ENCODE measurements at regions not wholly inside any gene's neighbourhood (a gene's known extent, or its start where the extent isn't known, plus 50 kb on each side); places are given as distances from the start of the nearest gene placed in this dataset.

DNA sequence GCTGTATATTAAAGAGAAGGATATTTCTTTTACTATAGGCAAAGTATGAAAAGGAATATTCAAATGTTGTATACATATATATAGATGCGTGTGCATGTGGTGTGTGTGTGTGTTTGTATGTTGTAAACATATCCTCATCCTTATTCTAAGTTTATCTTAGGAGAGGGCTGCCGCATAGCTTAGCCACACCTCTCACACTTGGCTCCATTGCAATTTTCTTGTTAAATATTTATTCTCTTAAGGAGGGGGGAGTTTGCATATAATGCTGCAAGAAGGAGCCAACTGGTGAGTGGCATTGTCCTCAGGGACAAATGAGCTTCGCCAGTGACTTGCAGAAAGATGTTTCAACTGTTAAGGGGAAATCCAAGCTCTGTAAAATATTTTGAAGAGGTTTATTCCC, 360.1 kb upstream of the RND3 start:
- DNase-seq (peak in 2 of 3 donors; percentile 18 to 19), ATAC-seq (ENCODE audit: insufficient read depth, low FRiP score) (no peak)
- no peak overlapping the region for H3K27ac ChIP-seq (ENCODE audit: low read depth in 1 of 2, low read length in 1 of 2)
- TF ChIP-seq, protein P1, sequence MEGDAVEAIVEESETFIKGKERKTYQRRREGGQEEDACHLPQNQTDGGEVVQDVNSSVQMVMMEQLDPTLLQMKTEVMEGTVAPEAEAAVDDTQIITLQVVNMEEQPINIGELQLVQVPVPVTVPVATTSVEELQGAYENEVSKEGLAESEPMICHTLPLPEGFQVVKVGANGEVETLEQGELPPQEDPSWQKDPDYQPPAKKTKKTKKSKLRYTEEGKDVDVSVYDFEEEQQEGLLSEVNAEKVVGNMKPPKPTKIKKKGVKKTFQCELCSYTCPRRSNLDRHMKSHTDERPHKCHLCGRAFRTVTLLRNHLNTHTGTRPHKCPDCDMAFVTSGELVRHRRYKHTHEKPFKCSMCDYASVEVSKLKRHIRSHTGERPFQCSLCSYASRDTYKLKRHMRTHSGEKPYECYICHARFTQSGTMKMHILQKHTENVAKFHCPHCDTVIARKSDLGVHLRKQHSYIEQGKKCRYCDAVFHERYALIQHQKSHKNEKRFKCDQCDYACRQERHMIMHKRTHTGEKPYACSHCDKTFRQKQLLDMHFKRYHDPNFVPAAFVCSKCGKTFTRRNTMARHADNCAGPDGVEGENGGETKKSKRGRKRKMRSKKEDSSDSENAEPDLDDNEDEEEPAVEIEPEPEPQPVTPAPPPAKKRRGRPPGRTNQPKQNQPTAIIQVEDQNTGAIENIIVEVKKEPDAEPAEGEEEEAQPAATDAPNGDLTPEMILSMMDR (IDR thresholded peaks at IDR 0.05; ENCODE audit: control extremely low read depth, extremely low read depth): no peak
- peaks cover 0 to 9% (median 1%) of the 10 kb centered on the region in 4 donors for H3K9me3 ChIP-seq (ENCODE audit: control insufficient read depth in 4 of 4, insufficient read depth in 3 of 4, low read length in 3 of 4)
- H3K36me3 ChIP-seq (ENCODE audit: control insufficient read depth in 4 of 4, insufficient read depth in 4 of 4, low read length in 4 of 4): no peaks in the 10 kb centered on the region
- no peak overlapping the region for H3K4me3 ChIP-seq
- no peaks in the 10 kb centered on the region for H3K27me3 ChIP-seq (ENCODE audit: control insufficient read depth in 3 of 3, insufficient read depth in 3 of 3, low read length in 2 of 3)
- no peak overlapping the region for H3K9ac ChIP-seq (ENCODE audit: insufficient read depth in 1 of 2, low read length in 2 of 2)
- H3K4me1 ChIP-seq (ENCODE audit: control insufficient read depth in 5 of 5, insufficient read depth in 5 of 5, low read length in 5 of 5): peaks cover 0 to 13% (median 0%) of the 10 kb centered on the region in 5 donors
- WGBS, 2 donors: 44 to 62% methylated on average over 3 of the region's 3 CpGs

DNA sequence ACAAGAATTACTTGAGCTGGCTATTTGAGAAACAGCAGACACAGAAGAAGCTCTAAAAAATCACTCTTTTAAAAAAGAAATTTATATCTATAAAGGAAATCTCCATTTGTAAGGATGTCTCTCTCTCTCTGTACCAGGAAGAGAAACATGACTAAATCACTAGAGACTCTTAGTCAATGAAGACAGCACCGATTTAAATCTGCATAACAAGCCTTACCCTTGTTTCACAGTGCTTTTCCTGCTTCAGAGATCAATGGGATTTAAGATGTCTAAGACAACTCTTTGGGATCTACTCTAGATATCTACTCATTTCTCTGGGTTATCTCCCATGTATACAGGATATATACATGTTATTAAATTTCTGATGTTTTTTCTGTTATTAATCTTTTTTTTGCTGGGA, 359.2 kb upstream of the RND3 start:
- WGBS, 2 donors: 60 to 77% methylated on average over 1 of the region's 1 CpG
- Histone ChIP-seq H3K4me3 (no peak overlapping the region), H3K4me1 (ENCODE audit: control insufficient read depth in 5 of 5, insufficient read depth in 5 of 5, low read length in 5 of 5) (peaks cover 0 to 13% (median 0%) of the 10 kb centered on the region in 5 donors), H3K9me3 (ENCODE audit: control insufficient read depth in 4 of 4, insufficient read depth in 3 of 4, low read length in 3 of 4) (peaks cover 0 to 9% (median 1%) of the 10 kb centered on the region in 4 donors), H3K27me3 (ENCODE audit: control insufficient read depth in 3 of 3, insufficient read depth in 3 of 3, low read length in 2 of 3) (no peaks in the 10 kb centered on the region), H3K9ac (ENCODE audit: insufficient read depth in 1 of 2, low read length in 2 of 2) (no peak overlapping the region), H3K36me3 (ENCODE audit: control insufficient read depth in 4 of 4, insufficient read depth in 4 of 4, low read length in 4 of 4) (no peaks in the 10 kb centered on the region), H3K27ac (ENCODE audit: low read depth in 1 of 2, low read length in 1 of 2) (no peak overlapping the region)
- ATAC-seq (ENCODE audit: insufficient read depth, low FRiP score) (no peak), DNase-seq (no peak)
- TF ChIP-seq, protein P1 (IDR thresholded peaks at IDR 0.05; ENCODE audit: control extremely low read depth, extremely low read depth): no peak

DNA sequence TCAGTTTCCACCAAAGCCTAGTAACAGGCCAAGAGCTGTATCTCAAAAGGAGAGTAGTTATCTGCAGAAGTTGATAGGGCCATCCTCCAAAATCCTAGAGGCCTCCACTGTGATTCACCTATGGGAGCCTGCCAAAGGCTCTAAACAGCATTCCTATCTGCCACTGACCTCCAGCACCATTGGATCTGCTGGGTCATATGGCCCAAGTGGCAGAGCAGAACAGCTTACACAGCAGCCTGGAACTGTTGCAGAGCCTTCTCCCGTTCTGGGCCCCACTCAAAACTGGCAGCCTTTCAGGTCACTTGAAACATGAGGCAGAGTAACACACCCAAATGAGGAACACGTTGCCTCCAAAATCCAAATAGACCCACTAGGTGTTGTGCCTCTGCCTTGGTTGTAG, 345.2 kb upstream of the RND3 start:
- TF ChIP-seq, protein P1 (IDR thresholded peaks at IDR 0.05; ENCODE audit: control extremely low read depth, extremely low read depth): no peak
- 63 to 70% methylated on average over 2 of the region's 2 CpGs for WGBS, 2 donors
- Histone ChIP-seq H3K9ac (ENCODE audit: insufficient read depth in 1 of 2, low read length in 2 of 2) (no peak overlapping the region), H3K4me1 (ENCODE audit: control insufficient read depth in 5 of 5, insufficient read depth in 5 of 5, low read length in 5 of 5) (peaks cover 0 to 4% (median 0%) of the 10 kb centered on the region in 5 donors), H3K36me3 (ENCODE audit: control insufficient read depth in 4 of 4, insufficient read depth in 4 of 4, low read length in 4 of 4) (no peaks in the 10 kb centered on the region), H3K27me3 (ENCODE audit: control insufficient read depth in 3 of 3, insufficient read depth in 3 of 3, low read length in 2 of 3) (no peaks in the 10 kb centered on the region), H3K9me3 (ENCODE audit: control insufficient read depth in 4 of 4, insufficient read depth in 3 of 4, low read length in 3 of 4) (peaks cover 0 to 5% (median 0%) of the 10 kb centered on the region in 4 donors), H3K27ac (ENCODE audit: low read depth in 1 of 2, low read length in 1 of 2) (no peak overlapping the region), H3K4me3 (no peak overlapping the region)
- DNase-seq (no peak), ATAC-seq (ENCODE audit: insufficient read depth, low FRiP score) (no peak)

DNA sequence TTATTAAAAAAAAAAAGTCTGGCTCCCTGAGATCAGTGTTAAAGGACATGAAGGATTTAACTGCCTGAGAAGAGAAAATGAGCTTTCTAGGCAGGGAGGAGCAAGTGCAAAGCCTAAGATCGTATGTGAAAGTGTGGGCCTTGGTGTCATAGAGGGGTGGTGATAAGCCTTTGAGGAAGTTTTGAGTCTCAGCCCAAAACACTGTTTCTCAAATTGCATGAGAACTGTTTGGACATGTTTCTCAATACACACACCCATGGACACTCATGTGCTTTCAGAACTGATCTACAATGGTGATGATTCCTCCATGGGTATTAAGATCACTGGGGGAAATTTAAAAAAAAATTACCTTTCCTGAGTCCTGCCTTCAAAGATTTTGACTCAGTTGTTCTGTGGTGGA, 336.7 kb upstream of the RND3 start:
- H3K4me3 ChIP-seq: no peak overlapping the region
- peaks cover 0 to 4% (median 0%) of the 10 kb centered on the region in 5 donors for H3K4me1 ChIP-seq (ENCODE audit: control insufficient read depth in 5 of 5, insufficient read depth in 5 of 5, low read length in 5 of 5)
- no peaks in the 10 kb centered on the region for H3K36me3 ChIP-seq (ENCODE audit: control insufficient read depth in 4 of 4, insufficient read depth in 4 of 4, low read length in 4 of 4)
- TF ChIP-seq, protein P1 (IDR thresholded peaks at IDR 0.05; ENCODE audit: control extremely low read depth, extremely low read depth): no peak
- H3K27ac ChIP-seq (ENCODE audit: low read depth in 1 of 2, low read length in 1 of 2): no peak overlapping the region
- DNase-seq (no peak), ATAC-seq (ENCODE audit: insufficient read depth, low FRiP score) (no peak)
- H3K9ac ChIP-seq (ENCODE audit: insufficient read depth in 1 of 2, low read length in 2 of 2): no peak overlapping the region
- no peaks in the 10 kb centered on the region for H3K27me3 ChIP-seq (ENCODE audit: control insufficient read depth in 3 of 3, insufficient read depth in 3 of 3, low read length in 2 of 3)
- 0 to 47% methylated on average over 1 of the region's 1 CpG for WGBS, 2 donors
- no peaks in the 10 kb centered on the region for H3K9me3 ChIP-seq (ENCODE audit: control insufficient read depth in 4 of 4, insufficient read depth in 3 of 4, low read length in 3 of 4)

Data from lung (tissue), 11 donors.